ENCODE measurements at regions not wholly inside any gene's neighbourhood (a gene's known extent, or its start where the extent isn't known, plus 50 kb on each side); places are given as distances from the start of the nearest gene placed in this dataset. TPM values are rescaled to one million over a fixed set of nuclear protein-coding genes. Genes with fewer than 3 reads are reported as not detected.
"Not testable (repeated sequence)": the region's sequence is repeated elsewhere in the genome, so short reads cannot be mapped to it uniquely, and the experiment has no call there.

GRCh38 chr3:125916376-125916978, 52.5 kb upstream of the ROPN1B start:
- CTCF ChIA-PET, result interaction anchor here (0.6 to 1.0 kb wide), 3 partner anchors 123 to 150 kb away, joined by 3 to 6 read pairs (median 3); no protein-coding TSS in a partner anchor
- Mint-ChIP-seq H3K9me3 (ENCODE audit: low read depth, unreplicated experiment) (no peaks in the 10 kb centered on the region), H3K4me3 (ENCODE audit: low read depth, unreplicated experiment) (peak overlapping the region; percentile 87)

GRCh38 chr3:125917020-125917549, 51.9 kb upstream of the ROPN1B start:
- Mint-ChIP-seq H3K4me1 (ENCODE audit: low read depth, unreplicated experiment) (peaks cover 32% of the 10 kb centered on the region), H3K4me3 (ENCODE audit: low read depth, unreplicated experiment) (peak overlapping the region; percentile 87), H3K36me3 (ENCODE audit: insufficient read depth, unreplicated experiment) (peaks cover 22% of the 10 kb centered on the region), H3K27ac (ENCODE audit: unreplicated experiment) (peak overlapping the region; percentile 87)
- not testable (repeated sequence) for H3K9me3 Mint-ChIP-seq (ENCODE audit: low read depth, unreplicated experiment); H3K27me3 Mint-ChIP-seq (ENCODE audit: unreplicated experiment)
- TSS peak; percentile 72 for BruUV-seq (replicated peaks)
- CTCF ChIA-PET, result interaction anchor here (0.6 kb wide), 1 partner anchor 151 kb away, joined by 3 read pairs; no protein-coding TSS in a partner anchor
- intact Hi-C loops (cut with micrococcal nuclease; ENCODE audit: unreplicated experiment), result loop anchor here (5.0 kb wide), 1 partner anchor 150 kb away; no protein-coding TSS in a partner anchor
- DNase-seq, result peak; percentile 55

More at GRCh38 chr3:125916376-125916978, 52.5 kb upstream of the ROPN1B start:
- BruUV-seq (replicated peaks), result no TSS peak
- Mint-ChIP-seq H3K27me3 (ENCODE audit: unreplicated experiment) (no peaks in the 10 kb centered on the region), H3K27ac (ENCODE audit: unreplicated experiment) (peak overlapping the region; percentile 87), H3K36me3 (ENCODE audit: insufficient read depth, unreplicated experiment) (peaks cover 25% of the 10 kb centered on the region), H3K4me1 (ENCODE audit: low read depth, unreplicated experiment) (peaks cover 32% of the 10 kb centered on the region)
- peak; percentile 100 for DNase-seq
- no peak for TF ChIP-seq CTCF (IDR thresholded peaks at IDR 0.05; ENCODE audit: unreplicated experiment)
- intact Hi-C loops (cut with micrococcal nuclease; ENCODE audit: unreplicated experiment), result loop anchor here (5.0 kb wide), 1 partner anchor 149 kb away; no protein-coding TSS in a partner anchor

- H3K9me3 Mint-ChIP-seq (ENCODE audit: low read depth, unreplicated experiment); H3K27ac Mint-ChIP-seq (ENCODE audit: unreplicated experiment); DNase-seq; H3K4me3 Mint-ChIP-seq (ENCODE audit: low read depth, unreplicated experiment); BruUV-seq (replicated peaks); H3K27me3 Mint-ChIP-seq (ENCODE audit: unreplicated experiment); CTCF ChIA-PET: not testable (repeated sequence)
- H3K36me3 Mint-ChIP-seq (ENCODE audit: insufficient read depth, unreplicated experiment), result peaks cover 21% of the 10 kb centered on the region
- intact Hi-C loops (cut with micrococcal nuclease; ENCODE audit: unreplicated experiment), result loop anchor here (5.0 kb wide), 1 partner anchor 151 kb away; no protein-coding TSS in a partner anchor
- H3K4me1 Mint-ChIP-seq (ENCODE audit: low read depth, unreplicated experiment), result peaks cover 34% of the 10 kb centered on the region
Observed at GRCh38 chr3:125918024-125918423, 51.0 kb upstream of the ROPN1B start.

GRCh38 chr3:125918451-125918850, 50.5 kb upstream of the ROPN1B start:
- DNase-seq; CTCF ChIA-PET; H3K4me3 Mint-ChIP-seq (ENCODE audit: low read depth, unreplicated experiment); BruUV-seq (replicated peaks); H3K27ac Mint-ChIP-seq (ENCODE audit: unreplicated experiment); H3K9me3 Mint-ChIP-seq (ENCODE audit: low read depth, unreplicated experiment); H3K27me3 Mint-ChIP-seq (ENCODE audit: unreplicated experiment): not testable (repeated sequence)
- H3K36me3 Mint-ChIP-seq (ENCODE audit: insufficient read depth, unreplicated experiment), result peaks cover 21% of the 10 kb centered on the region
- peaks cover 38% of the 10 kb centered on the region for H3K4me1 Mint-ChIP-seq (ENCODE audit: low read depth, unreplicated experiment)
- intact Hi-C loops (cut with micrococcal nuclease; ENCODE audit: unreplicated experiment), result loop anchor here (5.0 kb wide), 1 partner anchor 151 kb away; no protein-coding TSS in a partner anchor

GRCh38 chr3:125918866-125919265, 50.1 kb upstream of the ROPN1B start:
- CTCF ChIA-PET; H3K27ac Mint-ChIP-seq (ENCODE audit: unreplicated experiment); H3K4me3 Mint-ChIP-seq (ENCODE audit: low read depth, unreplicated experiment); DNase-seq; H3K27me3 Mint-ChIP-seq (ENCODE audit: unreplicated experiment); H3K9me3 Mint-ChIP-seq (ENCODE audit: low read depth, unreplicated experiment); BruUV-seq (replicated peaks): not testable (repeated sequence)
- intact Hi-C loops (cut with micrococcal nuclease; ENCODE audit: unreplicated experiment), result loop anchor here (5.0 kb wide), 1 partner anchor 152 kb away; no protein-coding TSS in a partner anchor
- peaks cover 41% of the 10 kb centered on the region for H3K4me1 Mint-ChIP-seq (ENCODE audit: low read depth, unreplicated experiment)
- H3K36me3 Mint-ChIP-seq (ENCODE audit: insufficient read depth, unreplicated experiment), result peaks cover 21% of the 10 kb centered on the region

Small RNA genes lying in the stretch of these regions (microRNA-seq; reads per million reads assigned to microRNA genes)
- not detected for gene MIR548I1
